RWPE2 (cell line): ENCODE measurements at regions not wholly inside any gene's neighbourhood (a gene's known extent, or its start where the extent isn't known, plus 50 kb on each side); places are given as distances from the start of the nearest gene placed in this dataset.
A peak's percentile ranks its signal among the peaks of the same experiment; 100 is the strongest.

Experiments
- ATAC-seq: fragments of 200-7000 bp; cut with Tn5 transposase; 3 replicates; pipeline ENCODE4 v1.9.1; 2021; ENCODE audit warnings: low read depth
- DNase-seq: peaks from one replicate; pipeline ENCODE4 v3.0.0-alpha.2; 2020; ENCODE audit warnings: low spot score
- H3K27ac ChIP-seq: fragments of 450-650 bp; 2 replicates; pipeline ENCODE4 v1.5.1; 2017; ENCODE audit warnings: mild to moderate bottlenecking; ENCODE audit not compliant: poor library complexity, severe bottlenecking
- H3K27me3 ChIP-seq: fragments of 250-450 bp; sonication (Bioruptor Pico); 2 replicates; pipeline ENCODE4 v1.5.1; 2021; ENCODE audit warnings: mild to moderate bottlenecking, moderate library complexity; ENCODE audit not compliant: insufficient read depth, poor library complexity, severe bottlenecking
- H3K36me3 ChIP-seq: fragments of 250-450 bp; sonication (Bioruptor Pico); 2 replicates; pipeline ENCODE4 v1.5.1; 2020; ENCODE audit warnings: low read depth, mild to moderate bottlenecking, moderate library complexity
- H3K4me1 ChIP-seq: fragments of 250-450 bp; sonication (Bioruptor Pico); 2 replicates; pipeline ENCODE4 v1.5.1; 2021; ENCODE audit warnings: mild to moderate bottlenecking, moderate library complexity; ENCODE audit not compliant: insufficient read depth, poor library complexity, severe bottlenecking
- H3K4me3 ChIP-seq: fragments of 250-450 bp; sonication (Bioruptor Pico); 2 replicates; pipeline ENCODE4 v1.5.1; 2021; ENCODE audit warnings: mild to moderate bottlenecking, moderate library complexity; ENCODE audit not compliant: severe bottlenecking
- H3K9me3 ChIP-seq: fragments of 250-450 bp; sonication (Bioruptor Pico); 2 replicates; pipeline ENCODE4 v1.5.1; 2021; ENCODE audit warnings: mild to moderate bottlenecking, moderate library complexity; ENCODE audit not compliant: severe bottlenecking
- CTCF ChIP-seq: fragments of 450-650 bp; IDR thresholded peaks from one replicate; pipeline ENCODE4 v1.5.1; 2017; ENCODE audit warnings: mild to moderate bottlenecking, moderate library complexity; ENCODE audit not compliant: poor library complexity, severe bottlenecking

GRCh38 chr4:126843492-126844067 lies 789.2 kb upstream of the INTU start:
- ATAC-seq (no peak), DNase-seq (no peak)
- Histone ChIP-seq H3K27me3 (no peaks in the 10 kb centered on the region), H3K4me3 (no peak overlapping the region), H3K4me1 (no peaks in the 10 kb centered on the region), H3K27ac (no peak overlapping the region), H3K9me3 (no peaks in the 10 kb centered on the region), H3K36me3 (no peaks in the 10 kb centered on the region)
- TF ChIP-seq CTCF, result no peak

GRCh38 chr4:126850286-126850685 lies 782.5 kb upstream of the INTU start:
- no peak for TF ChIP-seq CTCF
- peak; percentile 99 for ATAC-seq

GRCh38 chr4:126851391-126851790 lies 781.4 kb upstream of the INTU start:
- no peak overlapping the region for H3K4me3 ChIP-seq
- ATAC-seq (no peak), DNase-seq (no peak)
- H3K9me3 ChIP-seq, result peaks cover 2% of the 10 kb centered on the region
- peaks cover 18% of the 10 kb centered on the region for H3K4me1 ChIP-seq
- peak overlapping the region; percentile 75 for H3K27ac ChIP-seq
- H3K27me3 ChIP-seq, result no peaks in the 10 kb centered on the region
- no peak for TF ChIP-seq CTCF
- no peaks in the 10 kb centered on the region for H3K36me3 ChIP-seq

More at GRCh38 chr4:126850286-126850685, 782.5 kb upstream of the INTU start:
- Histone ChIP-seq H3K27ac (peak overlapping the region; percentile 75), H3K27me3 (no peaks in the 10 kb centered on the region), H3K36me3 (no peaks in the 10 kb centered on the region), H3K4me1 (peaks cover 17% of the 10 kb centered on the region), H3K4me3 (no peak overlapping the region), H3K9me3 (peaks cover 2% of the 10 kb centered on the region)
- DNase-seq, result no peak

GRCh38 chr4:126853715-126854114 lies 779.0 kb upstream of the INTU start:
- H3K36me3 ChIP-seq, result no peaks in the 10 kb centered on the region
- no peak for TF ChIP-seq CTCF
- no peak overlapping the region for H3K27ac ChIP-seq
- H3K9me3 ChIP-seq, result peaks cover 2% of the 10 kb centered on the region
- ATAC-seq, result no peak
- H3K27me3 ChIP-seq, result no peaks in the 10 kb centered on the region
- H3K4me3 ChIP-seq, result no peak overlapping the region
- no peak for DNase-seq
- peaks cover 25% of the 10 kb centered on the region for H3K4me1 ChIP-seq

GRCh38 chr4:126856906-126857305 lies 775.9 kb upstream of the INTU start:
- DNase-seq (no peak), ATAC-seq (no peak)
- Histone ChIP-seq H3K36me3 (no peaks in the 10 kb centered on the region), H3K27ac (no peak overlapping the region), H3K9me3 (no peaks in the 10 kb centered on the region), H3K4me3 (no peak overlapping the region), H3K27me3 (no peaks in the 10 kb centered on the region), H3K4me1 (peaks cover 8% of the 10 kb centered on the region)
- TF ChIP-seq CTCF, result no peak
